Fibroblast of lung (primary cell): ENCODE measurements at regions not wholly inside any gene's neighbourhood (a gene's known extent, or its start where the extent isn't known, plus 50 kb on each side); places are given as distances from the start of the nearest gene placed in this dataset.

Experiments
- EZH2 ChIP-seq: IDR thresholded peaks from 2 replicates; pipeline ENCODE4 v1.5.1; 2012; ENCODE audit warnings: low read length, control low read depth, mild to moderate bottlenecking; ENCODE audit errors: missing control alignments
- TF ChIP-seq, protein P1 (sequence below), 2 donors: IDR thresholded peaks in 1 of 2; conservative IDR thresholded peaks in 1 of 2; 1 replicate in 1 of 2; 2 replicates in 1 of 2; pipeline ENCODE4 v1.5.1; 2011 to 2012; ENCODE audit warnings: low read length in 2 of 2, control low read depth in 1 of 2, inconsistent platforms in 1 of 2, low read depth in 1 of 2, mild to moderate bottlenecking in 1 of 2

DNA sequence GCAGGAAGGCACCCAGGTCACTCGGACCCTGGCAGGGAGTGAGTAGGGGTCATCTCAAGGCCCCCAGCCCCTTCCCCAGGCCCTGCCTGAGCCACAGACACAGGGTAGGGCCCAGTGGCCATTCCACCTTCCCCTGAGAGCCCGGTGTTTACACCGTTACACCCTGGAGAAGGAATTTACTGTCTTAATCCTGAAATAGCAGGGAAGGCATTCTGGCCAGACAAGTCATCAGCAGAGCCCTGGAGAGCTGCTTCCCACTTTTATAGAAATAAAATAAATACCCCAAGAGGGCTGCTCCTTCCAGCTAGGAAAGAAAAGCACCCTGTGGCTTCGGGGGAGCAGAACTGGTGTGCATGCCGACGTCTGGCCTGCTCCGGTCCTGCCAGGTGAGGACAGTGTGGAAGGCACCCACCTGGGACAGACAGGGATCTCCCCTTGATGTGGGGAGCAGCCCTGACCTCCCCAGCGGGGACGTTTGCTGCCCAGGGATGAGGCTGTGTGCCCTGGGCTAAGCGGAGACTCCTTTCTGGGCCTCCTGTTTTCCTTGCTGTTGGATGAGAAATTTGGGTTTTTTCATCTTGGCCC lies 180.0 kb downstream of the MN1 start:
- TF ChIP-seq, protein P1, sequence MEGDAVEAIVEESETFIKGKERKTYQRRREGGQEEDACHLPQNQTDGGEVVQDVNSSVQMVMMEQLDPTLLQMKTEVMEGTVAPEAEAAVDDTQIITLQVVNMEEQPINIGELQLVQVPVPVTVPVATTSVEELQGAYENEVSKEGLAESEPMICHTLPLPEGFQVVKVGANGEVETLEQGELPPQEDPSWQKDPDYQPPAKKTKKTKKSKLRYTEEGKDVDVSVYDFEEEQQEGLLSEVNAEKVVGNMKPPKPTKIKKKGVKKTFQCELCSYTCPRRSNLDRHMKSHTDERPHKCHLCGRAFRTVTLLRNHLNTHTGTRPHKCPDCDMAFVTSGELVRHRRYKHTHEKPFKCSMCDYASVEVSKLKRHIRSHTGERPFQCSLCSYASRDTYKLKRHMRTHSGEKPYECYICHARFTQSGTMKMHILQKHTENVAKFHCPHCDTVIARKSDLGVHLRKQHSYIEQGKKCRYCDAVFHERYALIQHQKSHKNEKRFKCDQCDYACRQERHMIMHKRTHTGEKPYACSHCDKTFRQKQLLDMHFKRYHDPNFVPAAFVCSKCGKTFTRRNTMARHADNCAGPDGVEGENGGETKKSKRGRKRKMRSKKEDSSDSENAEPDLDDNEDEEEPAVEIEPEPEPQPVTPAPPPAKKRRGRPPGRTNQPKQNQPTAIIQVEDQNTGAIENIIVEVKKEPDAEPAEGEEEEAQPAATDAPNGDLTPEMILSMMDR (conservative IDR thresholded peaks at IDR 0.05 in 1 of 2, IDR thresholded peaks at IDR 0.05 in 1 of 2; ENCODE audit: low read depth in 1 of 2, low read length in 2 of 2) = no peak
- TF ChIP-seq EZH2 = no peak
